ENCODE measurements at regions not wholly inside any gene's neighbourhood (a gene's known extent, or its start where the extent isn't known, plus 50 kb on each side); places are given as distances from the start of the nearest gene placed in this dataset.

DNA sequence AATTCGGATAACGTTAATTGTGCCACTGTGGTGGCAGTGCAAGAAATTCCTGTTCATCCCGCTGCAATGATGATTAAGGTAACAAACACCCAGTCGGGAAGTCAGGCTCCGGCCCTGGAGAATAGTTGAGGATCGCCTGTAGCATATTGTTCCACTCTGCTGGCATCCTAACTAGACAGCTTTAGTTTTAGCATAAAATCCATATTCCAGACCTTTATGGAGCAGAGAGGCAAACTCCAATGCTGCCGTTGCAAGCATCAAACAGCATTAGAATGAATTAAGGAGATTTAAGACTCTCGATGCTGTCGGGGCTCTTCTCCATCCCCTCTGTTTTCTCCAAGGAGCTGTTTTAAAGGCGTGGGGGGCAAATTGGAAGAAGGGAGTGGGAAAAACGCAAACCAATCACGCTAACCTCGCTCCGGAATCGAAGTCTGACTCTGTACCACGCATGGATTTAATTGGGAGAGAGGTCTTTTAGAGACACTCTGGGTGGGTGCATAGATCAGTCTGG is 660.4 kb downstream of the VRK1 start:
- no peak for DNase-seq

DNA sequence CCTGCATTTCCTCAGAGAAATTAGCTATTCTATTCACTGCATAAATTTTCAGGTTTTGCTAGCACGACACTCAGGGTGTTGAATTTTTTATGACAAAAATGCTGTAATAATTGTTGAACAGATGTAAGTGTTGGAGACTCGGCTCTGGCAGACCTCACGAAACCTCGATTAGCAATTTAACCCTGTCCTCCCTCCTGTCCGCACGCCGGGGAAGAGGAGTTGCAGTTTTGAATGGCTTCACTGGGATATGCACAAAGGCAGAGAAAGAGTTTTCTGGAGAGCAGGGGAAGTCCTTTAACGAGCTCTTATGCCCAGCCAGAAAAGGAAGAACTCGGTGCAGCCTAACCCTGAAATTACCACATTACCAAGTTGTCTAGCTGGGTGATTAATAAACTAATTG is 661.1 kb downstream of the VRK1 start:
- no peak for DNase-seq

GRCh38 chr14:97458661-97459579 is 661.7 kb downstream of the VRK1 start:
- peak; percentile 87 for DNase-seq

- no peak for DNase-seq
Measured at GRCh38 chr14:97462081-97462480, 664.9 kb downstream of the VRK1 start.

DNA sequence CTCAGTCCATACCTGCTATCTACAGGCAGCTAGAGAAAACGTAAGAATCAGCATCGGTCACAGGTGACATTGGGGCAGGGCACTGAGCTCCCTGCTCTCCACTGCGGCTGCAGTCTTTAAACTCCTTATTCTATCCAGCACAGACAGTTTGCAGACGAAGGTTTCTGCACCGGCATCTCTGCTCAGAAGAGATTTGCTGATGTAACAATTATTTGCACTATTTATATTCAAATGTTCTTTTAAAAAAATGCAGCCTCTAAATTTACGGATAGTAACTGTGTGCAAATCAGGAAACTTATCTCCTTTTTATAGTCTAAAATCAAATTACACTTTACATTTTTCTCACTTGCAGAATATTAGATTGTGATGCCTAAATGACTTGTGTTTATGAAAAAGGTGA is 671.0 kb downstream of the VRK1 start:
- DNase-seq = no peak

- DNase-seq = peak; percentile 8
Measured at GRCh38 chr14:97477353-97477752, 680.2 kb downstream of the VRK1 start.

- DNase-seq = no peak
Measured at GRCh38 chr14:97485201-97485600, 688.0 kb downstream of the VRK1 start.

DNA sequence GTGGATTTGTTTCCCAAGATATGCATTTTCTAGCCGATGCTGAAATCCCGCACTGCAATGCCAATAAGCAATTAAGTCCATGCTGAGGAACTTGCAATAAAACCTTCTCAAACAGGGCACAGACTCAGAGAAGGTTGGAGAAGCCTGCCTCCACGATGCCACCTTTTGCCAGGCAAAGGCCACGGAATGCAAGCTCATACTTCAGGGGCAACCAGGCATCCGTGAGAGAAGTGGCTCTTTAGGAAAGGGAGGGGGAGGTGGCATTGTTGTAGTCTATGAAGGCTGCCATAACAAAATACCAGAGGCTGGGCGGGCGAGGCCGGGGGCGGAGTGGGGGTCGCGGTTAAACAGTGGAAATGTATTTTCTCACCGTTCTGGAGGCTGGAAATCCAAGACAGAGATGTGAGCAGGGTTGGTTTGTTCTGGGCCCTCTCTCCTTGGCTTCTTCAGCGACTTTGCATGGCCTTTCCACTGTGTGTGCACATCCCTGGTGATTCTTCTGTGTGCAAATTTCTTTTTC is 689.5 kb downstream of the VRK1 start:
- no peak for DNase-seq

GRCh38 chr14:97489750-97490149 is 692.6 kb downstream of the VRK1 start:
- no peak for DNase-seq

DNA sequence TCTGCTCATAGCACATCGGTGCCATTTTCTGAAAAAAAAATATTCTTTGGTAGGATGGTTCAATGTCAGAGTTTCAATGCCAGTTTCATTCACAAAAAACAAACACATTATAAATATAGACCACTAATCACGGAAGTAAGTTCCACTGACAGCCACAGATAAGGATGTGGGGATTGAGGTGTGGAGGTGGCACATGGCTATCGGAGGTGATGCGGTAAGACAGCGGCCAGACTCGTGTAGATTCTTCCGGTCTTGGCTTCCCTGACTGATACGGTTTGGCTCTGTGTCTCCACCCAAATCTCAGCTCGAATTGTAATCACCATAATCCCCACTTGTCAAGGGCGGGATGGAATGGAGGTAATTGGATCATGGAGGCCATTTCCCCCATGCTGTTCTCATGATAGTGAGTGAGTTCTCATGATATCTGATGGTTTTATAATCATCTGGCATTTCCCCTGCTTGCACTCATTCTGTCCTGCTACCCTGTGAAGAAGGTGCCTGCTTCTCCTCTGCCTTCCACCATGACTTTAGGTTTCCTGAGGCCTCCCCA is 693.4 kb downstream of the VRK1 start:
- DNase-seq = peak; percentile 1

- no peak for DNase-seq
Measured at GRCh38 chr14:97491697-97492096, 694.5 kb downstream of the VRK1 start.

DNA sequence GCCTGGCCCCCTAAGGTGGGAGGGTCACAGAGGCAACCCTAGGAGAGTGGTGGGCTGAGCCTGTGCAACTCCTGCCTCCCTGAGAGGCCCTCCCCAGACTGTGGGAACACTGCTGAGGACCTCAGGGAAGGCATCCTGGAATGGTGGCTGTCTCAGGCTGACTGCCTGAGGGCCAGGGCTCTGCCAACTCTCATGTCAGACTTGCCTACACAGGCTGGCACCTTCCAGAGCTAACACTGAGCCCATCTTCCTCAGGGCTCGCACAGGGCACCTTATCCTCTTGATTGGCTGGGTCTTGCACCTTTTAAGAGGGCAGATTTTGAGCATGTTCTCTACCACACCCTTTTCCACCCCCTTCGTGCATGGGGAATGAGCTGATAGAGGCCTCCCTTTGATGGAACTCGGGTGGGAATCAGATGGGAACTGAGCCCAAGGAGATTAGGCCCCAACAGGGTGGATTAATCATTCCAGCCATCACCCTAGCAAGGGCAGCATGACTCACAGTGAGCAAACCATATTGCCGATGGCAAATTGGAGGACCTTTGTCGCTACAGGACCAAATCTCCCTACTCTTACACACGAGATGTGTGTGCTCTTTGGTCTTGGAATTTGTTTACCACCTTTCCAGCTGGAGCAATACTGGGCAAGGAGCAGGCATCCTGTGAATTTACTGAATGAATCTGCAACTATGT is 702.8 kb downstream of the VRK1 start:
- no peak for DNase-seq

DNA sequence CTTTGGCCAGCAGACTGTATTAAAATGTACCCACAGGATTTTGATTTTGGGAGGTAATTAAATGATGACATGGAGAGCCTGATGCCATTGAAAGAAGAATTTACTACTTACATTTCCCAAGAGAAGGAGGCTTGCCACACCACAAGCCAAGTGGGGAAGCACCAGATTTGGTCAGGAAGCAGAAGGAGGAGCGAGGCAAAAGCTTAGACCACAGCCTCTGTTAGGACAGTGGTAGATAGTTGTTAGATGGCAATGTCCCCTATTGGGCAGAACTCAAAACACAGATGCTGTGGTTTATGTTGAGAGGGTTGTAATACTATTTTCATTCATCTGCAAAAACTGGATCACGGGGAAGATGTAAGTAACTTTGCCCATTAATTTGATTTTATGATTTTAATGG is 709.4 kb downstream of the VRK1 start:
- DNase-seq = no peak

DNA sequence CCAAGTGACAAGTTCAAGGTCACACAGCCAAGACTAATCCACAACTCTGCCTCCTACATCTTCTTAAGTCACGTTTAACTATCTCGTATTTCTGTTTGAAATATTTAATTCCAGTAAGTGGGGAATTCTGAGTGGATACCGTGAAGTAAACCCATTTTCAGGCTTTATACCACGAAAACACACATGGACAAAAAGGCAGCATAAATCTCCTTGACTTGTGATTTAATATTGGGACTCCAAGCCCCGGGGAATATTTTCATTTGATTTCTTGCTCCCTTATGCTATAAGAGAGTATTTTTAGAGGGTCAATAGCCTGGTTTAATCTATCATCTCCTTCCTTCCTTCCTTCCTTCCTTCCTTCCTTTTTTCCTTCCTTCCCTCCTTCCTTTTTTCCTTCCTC is 716.7 kb downstream of the VRK1 start:
- no peak for DNase-seq

DNA sequence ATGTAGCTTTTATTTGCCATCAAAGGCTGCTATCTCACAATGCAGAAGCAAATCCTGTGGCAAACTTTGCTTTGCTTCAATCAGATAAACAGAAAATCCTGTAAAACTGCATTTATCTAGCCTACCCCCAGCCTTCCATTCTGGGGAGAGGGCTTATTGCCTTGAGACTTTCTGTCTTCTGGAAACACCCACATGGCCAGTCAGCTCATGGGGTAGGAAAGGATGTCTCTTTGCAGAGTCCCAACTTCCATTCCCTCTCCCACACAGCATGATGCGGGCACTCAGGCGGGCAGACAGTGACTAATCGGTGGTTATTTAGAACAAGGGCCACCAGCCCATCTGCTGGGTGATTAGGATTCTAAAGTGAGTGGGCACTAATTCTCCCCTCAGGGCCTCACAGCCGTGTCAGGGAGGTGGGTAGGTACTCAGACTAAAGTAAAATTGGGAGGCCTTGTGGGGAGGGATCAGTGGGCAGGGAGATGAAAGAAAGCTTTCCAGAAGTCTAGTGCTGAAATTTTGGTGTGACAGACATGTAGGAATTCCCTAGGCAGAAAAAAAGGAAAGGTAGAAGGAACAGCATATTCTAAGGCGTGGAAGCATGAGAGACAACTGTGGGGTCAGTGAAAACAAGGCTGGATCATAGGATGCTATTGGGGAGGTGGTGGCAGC is 720.5 kb downstream of the VRK1 start:
- no peak for DNase-seq

- DNase-seq = no peak
Measured at GRCh38 chr14:97523936-97524335, 726.8 kb downstream of the VRK1 start.

DNA sequence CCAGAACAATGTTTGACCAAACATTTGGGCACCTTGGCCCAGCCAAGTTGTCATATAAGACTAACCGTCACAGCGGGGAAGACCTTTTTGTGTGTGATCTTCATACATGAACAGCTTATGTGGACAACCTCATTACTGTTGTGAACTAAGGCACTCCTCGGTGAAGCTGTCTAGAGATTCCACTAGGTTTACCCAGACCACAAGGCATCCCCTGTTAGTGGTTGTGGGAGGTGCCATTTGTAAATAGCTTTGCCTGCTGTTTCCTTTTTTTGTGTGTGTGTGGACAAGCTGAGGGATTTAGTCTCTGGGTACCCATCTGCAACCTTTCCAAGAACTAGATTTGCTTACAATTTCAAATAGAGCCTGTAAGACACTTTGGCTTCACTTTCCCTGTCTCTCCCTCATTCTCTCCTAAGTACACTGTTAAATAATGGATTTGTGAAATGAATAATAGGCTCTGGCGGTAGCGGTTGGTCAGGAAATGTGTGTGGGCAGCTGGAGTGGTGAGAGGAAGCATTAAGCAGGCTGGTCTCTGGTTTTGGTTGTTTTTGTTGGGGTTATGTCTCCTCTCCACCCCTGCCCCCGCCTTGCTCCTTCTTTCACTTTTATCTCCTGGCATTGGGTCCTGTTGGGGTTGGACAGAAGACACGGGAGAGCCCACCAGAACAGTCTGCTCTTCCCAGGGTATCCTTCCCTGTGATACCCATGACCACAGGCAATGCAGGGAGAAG is 727.6 kb downstream of the VRK1 start:
- DNase-seq = no peak

DNA sequence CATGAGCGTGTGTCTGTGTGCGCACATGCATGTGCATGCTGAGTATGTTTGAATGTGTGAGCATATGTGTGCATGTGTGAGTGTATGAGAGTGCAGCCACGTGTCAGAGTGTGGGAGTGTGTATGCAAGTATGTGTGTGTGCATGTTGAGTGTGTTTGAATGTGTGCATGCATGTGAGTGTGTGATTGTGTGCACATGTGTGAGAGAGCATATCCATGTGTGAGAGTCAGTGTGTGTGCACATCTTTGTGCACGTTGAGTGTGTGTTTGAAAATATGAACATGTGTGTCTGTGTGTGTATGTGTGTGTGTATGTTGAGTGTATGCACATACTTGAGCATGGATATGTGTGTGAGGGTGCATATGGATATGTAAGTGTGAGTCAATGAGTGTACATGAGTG is 730.8 kb downstream of the VRK1 start:
- DNase-seq = no peak

GRCh38 chr14:97532052-97532451 is 734.9 kb downstream of the VRK1 start:
- DNase-seq = no peak

DNA sequence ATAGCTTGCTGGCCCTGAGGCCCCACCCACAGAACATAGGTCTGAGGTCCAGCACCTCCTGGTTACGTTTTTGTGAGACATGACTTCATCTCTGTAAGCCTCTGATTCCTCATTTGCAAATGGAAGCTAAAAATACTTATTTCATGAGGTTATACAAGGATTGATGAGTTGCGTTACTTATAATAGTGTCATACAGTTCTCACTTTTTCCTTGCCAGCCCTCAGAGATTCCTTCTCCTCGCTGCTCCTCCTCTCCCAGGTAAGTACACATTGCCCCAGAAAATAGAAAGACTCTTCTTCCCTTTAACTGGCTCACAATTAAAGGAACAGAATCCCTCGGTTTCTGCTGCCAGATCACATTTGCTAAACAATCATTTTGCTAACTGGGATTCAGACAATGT is 739.2 kb downstream of the VRK1 start:
- no peak for DNase-seq

- DNase-seq = peak; percentile 10
Measured at GRCh38 chr14:97538749-97539410, 741.7 kb downstream of the VRK1 start.

GRCh38 chr14:97539411-97539795 is 742.2 kb downstream of the VRK1 start:
- DNase-seq = no peak
